NCI-H2171 (cell line): ENCODE measurements at regions not wholly inside any gene's neighbourhood (a gene's known extent, or its start where the extent isn't known, plus 50 kb on each side); places are given as distances from the start of the nearest gene placed in this dataset.

ENCODE experiments used
- DNase-seq: peaks from one replicate; lab custom pipeline; 2025; lab: John Stamatoyannopoulos, UW

DNA sequence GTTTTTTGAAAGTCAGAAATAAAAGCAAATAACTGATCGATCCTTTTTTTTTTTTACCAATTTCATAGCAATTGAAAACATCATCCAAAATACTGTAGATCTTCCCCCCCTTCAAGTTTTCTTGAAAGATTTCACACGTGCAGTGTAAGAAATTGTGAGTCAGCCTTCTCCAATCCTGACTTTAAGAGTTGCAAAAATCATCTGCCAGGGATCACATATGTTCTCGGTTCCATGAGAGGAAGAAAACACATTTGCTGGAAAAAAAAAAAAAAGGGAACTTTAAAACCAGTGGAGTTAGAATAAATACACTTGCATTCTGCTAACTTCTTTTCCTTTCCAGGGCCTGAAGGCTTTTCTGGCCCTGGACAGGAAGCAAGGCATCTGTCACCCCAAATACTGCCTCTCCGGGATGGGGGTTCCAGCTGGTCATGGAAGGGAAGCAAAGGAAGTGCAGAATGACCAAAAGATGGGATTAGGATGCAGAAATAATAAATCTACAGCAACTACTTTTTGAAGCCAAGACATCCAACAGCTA, 198.4 kb upstream of the KIAA1217 start:
- DNase-seq = no peak

DNA sequence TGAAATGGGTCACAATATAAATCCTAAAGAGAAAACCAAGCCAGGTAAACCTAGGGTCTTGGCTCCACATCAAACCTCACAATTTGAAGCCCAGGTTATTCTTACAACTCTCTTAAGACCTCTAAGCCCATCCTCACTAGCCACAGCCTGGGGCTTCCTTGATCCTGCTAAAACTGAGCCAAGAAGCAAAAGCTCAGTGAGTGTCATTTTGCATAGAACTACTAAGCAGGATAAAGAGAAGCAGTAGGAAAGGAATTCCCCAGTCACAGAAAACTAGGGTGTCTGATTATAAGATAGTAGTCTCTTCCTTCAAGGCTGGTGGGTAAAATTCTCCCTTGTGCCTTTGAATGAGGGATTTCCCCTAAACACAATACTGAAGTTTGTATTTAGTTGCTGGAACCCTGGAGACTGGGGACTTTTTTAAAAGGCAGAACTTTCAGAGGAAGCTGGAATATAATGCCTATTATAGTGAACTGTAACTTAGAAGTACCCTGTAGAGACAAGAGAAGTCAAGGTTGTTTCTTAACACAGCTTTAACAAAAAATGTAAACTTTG, 196.6 kb upstream of the KIAA1217 start:
- DNase-seq = no peak

DNA sequence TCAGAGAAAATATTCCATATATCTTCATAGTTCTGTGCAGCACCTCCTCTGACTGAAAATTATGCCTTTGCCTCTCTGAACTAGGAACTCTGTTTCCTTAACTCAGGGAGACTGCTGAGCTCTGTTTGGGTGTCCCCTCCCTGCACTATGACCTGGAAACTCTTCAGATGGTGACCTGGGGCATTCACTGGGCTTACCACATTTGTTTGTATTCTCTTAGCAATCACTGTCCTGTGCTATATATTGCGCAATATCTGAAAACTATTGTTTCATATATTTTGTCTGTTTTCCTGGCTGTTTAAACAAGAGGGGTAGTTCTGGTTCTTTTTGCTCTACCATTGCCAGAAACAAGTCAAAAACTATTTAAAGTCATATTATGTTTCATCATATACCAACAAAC, 181.8 kb upstream of the KIAA1217 start:
- DNase-seq = no peak

DNA sequence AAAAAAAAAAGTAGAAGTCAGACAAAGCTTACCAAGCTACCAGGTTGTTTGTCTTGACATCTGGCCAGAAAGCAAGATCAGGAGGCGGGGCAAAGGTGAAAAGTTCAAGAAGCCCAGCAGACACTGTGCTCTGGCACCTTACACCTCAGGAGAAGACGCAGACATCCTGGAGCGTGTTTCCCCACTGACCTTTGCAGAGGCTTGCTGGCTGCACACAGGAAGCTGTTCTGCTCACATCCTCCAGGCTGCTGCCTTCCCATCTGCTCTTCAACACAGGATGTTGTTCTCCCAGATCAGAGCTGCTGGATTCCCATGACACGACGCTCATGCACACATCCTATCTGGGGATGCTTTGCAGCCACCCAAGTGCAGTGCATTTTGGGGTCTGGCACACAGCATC, 174.4 kb upstream of the KIAA1217 start:
- peak; percentile 18 for DNase-seq

DNA sequence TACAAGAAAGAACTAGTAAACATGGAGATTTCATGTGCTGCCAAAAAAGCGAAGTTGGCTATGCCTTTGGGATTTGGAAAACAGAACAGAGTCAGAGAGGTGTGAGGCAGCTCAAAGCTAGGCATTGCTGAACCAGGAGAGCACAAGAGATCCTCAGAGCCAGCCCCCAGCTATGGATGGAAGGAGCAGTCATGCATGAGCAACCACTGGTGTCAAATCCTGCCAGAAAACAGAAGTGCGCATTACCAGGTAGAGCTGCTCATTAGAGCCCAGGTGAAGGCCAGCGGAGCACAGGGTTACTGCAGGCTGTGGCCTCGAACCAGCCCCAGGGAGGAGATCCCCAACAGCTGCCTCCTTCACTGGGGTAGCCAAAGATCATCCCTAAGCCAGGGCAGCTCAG, 173.2 kb upstream of the KIAA1217 start:
- no peak for DNase-seq

DNA sequence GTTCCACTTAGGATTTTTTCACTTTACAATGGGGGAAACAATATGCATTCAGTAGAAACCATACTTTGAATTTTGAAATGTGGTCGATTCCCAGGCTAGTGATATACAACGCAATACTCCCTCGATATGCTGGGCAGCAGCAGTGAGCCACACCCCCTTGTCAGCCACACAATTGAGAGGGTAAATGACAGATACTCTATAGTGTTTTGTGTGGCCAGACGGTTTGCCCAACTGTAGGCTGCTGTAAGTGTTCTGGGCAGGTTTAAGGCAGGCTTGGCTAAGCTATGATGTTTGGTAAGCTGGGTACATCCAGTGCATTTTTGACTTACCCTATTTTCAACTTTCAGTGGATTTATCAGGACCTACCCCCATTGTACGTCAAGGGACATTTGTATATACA, 169.6 kb upstream of the KIAA1217 start:
- no peak for DNase-seq

DNA sequence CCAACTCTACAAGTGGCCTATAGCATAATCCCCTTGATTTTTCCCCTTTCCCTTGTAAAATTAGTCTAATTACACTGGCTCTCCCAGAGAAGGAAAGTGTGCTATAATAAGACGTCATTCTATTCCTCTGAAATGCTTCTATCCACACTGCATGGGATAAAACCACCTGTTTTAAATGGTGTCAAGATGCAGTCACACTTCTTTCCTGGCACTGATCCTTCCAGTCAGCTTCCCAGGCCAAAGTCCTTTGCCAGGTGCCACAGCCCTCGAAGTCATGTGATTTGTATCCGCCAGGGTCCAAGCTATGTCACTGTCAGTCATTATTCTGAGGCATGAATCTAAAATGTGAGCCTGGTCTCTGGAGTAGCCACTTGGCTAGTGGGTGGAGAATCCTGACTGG, 169.0 kb upstream of the KIAA1217 start:
- no peak for DNase-seq

DNA sequence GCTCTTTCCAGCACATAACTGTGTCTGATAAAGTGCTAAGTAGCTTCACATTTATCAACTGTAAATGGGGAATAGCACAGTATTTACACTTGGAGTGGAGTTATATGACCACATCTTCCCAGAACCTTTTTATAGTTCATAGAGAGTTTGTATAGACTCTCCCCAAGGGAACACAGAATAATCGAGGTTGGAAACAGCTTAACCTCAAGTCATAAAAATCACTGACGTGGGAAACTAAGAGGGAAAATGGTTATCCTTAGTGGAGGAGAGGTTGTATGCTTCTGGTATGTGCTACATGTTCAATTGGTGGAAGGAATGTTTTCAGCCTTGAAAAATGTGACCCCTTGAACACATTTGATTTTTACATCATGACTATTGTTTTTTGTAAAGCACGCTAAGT, 167.9 kb upstream of the KIAA1217 start:
- DNase-seq = no peak

DNA sequence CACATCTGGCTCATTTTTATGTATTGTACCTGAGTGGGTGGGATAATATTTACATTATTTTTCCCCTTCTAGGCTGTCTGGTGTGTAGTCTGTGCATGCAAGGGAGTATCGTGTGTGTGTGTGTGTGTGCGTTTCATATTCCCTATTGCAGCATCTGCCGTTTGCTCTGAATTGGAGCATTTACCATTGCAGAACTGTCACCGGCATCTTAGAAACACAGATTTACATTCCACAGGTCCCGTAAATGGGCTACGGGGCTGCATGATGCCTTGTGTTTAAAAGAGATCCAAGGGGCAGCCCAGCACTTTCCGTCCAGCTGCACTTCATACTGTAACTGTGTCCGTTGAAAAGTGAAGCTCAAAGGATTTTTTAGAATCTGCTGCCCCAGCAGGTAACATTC, 167.1 kb upstream of the KIAA1217 start:
- no peak for DNase-seq

DNA sequence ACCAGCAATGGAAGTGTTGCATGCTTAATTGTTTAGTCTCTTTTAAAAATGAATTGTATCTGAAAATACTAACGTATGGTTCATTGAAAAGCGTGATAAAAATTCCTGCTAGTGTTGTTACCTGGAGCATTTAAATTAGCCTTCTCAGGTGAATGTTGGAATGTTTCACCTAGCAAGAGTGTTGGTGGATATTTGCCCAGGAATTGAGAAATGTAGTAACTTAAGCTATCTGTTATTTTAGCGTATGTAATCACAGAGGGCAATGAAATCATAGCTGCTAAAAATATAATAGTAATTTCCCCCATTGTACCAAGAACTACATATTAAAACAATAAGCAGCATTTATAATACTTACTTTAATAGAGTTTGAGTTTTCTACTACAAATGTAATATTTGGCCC, 166.1 kb upstream of the KIAA1217 start:
- DNase-seq = no peak

DNA sequence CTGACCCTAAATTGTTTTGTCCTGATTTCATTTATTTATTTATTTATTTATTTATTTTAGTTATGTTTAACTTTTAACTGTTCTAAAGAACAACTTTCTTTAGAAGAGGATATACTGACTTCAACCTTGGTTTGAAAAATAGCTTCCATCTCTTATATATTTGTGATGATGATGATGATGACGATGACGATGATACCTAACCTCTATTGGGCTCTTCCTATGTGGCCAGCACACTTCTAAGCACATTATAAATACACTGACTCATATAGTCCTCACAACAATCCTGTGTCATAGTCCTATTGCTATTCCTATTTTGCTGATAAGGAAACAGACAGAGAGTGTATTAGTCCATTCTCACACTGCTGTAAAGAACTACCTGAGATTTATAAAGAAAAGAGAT, 162.9 kb upstream of the KIAA1217 start:
- no peak for DNase-seq

DNA sequence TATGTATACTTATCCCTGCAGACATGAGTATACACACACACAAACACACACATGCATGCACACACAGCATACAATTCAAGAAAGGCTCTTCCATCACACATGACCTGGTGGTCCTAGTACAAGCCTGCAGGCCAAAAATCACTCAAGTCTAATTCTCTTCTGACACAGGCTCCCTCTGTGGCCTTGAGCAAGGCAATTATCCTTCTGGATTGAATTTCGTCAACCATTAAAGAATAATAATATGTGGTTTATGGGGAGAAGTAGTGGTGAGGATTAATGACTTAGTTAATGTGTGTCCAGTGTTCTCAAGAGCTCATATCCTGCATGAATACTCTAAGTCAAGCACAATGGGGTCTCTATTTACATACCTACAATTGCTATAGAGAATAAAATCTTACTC, 161.8 kb upstream of the KIAA1217 start:
- no peak for DNase-seq

DNA sequence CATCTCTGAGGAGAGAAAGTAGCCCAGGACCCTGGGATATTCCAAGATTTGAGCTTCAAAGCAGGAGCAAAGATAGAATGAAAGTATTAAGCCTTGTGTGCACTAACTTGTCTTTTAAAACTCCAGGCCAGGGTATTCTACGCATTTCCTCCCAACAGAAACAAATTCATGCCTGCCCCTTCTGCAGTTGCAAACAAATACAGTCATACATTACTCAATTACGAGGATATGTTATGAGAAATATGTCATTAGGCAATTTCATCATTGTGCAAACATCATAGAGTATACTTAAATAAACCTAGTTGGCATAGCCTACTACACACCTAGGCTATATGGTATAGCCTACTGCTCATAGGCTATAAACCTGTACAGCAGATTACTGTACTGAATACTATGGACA, 154.5 kb upstream of the KIAA1217 start:
- no peak for DNase-seq

DNA sequence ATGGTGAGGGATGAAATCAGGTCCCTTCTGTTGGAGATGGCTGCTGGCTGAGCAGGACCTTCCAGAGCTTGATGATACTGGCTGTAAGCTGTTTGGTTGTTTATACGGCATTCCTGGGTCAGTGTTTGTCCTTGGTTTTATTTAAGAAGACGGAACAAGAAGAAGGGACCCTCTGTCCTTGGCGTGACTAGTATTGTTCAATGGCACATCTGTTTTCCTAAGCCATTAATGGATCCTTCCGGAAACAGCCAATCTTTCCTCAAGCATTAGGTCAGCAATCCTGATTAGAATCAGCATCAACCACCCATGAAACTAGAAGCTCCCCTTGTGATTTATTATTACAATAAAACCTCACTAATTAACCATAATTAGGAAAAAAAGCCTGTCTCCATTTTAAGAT, 128.7 kb upstream of the KIAA1217 start:
- DNase-seq = no peak

DNA sequence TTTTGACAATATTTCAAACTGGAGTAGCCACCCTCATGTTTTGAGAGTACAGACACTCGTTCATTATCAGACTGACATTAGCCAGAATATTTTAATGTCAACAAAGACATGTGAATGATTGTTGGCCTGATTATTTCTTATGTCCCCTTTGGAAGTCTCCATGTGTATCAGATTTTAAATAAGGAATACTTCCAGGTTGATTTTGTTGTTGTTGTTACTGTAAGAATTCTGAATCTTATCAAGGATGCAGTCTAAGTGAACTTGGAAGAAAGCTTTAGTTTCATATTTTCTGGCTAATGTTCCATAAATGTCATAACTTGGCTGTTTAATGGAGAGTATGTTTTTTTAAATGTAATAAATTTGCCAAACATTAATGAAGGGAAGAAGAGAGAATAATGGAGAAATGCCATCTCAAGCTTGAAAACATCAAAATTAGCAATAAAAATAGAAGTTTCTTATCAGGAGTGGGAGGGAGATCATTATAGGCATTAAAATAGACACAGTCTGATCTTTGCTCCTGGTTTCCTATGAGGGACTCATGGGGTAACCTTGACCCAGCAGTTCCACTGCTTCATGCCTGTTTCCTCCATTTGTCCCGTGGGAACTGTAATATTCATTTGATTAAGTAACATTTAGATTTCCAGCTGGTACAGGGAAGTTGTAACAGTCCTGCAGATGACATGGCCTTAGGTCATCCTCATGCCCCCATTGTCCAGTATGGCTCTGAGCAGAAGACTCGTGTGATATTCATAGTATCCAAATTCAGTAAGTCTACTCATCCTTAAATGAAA, 122.4 kb upstream of the KIAA1217 start:
- no peak for DNase-seq

DNA sequence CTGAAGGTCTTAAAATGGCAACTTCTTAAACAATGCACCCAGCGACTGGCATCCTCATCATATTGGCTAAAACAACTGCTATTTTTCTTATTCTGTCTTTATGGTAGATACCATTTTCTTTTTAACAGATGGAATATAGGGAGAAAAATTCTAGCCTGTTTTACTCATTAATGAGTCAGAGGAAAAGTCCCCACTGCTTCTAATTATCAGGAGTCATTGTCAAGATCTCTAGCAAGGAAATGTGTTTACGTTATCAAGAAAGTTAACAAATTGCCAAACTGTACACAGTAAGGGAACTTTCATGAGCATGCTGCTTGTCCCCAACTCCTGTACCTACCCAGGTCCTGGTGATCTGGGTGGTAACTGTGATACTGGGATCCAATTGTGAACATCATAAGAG, 117.7 kb upstream of the KIAA1217 start:
- no peak for DNase-seq

DNA sequence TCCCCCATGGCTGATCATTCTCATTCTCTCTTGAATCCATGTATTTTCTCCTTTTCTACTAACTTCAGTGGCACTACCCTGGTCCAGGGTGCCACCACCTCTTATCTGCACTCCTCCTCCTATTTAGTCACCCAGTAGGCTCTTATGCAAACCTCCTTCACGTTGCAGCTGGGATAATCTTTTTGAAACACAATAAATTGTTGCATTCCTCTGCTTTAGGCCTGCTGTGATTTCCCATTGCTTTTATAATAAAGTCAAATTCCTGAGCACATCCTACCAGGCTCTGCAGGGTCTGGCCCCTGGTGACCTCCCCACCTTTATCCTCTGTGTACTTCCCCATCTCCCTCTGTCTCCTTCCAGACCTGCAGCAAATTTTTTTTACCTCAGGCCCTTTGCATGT, 112.7 kb upstream of the KIAA1217 start:
- DNase-seq = no peak

DNA sequence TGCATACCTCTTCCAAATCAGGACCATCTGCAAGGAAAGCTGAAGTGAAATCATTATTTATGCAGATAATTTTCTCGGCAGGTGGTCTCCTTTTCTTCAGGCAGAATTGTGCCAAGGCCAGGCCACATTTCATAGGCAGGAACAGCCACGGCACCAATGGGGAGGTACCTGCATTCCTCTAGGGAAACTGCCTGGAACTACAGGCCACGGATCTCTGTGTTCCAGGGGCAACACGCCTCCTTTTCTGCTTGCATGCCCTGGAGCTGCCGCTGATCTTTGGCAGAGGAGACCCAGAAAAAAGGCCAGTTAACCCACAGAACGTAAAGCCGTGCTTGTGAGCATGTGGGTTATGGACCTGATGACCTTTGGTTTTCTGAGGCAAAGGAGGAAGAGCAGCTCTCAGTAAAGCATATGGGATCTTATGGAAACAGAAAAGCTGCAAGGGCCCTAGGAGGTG, 111.2 kb upstream of the KIAA1217 start:
- peak; percentile 31 for DNase-seq

DNA sequence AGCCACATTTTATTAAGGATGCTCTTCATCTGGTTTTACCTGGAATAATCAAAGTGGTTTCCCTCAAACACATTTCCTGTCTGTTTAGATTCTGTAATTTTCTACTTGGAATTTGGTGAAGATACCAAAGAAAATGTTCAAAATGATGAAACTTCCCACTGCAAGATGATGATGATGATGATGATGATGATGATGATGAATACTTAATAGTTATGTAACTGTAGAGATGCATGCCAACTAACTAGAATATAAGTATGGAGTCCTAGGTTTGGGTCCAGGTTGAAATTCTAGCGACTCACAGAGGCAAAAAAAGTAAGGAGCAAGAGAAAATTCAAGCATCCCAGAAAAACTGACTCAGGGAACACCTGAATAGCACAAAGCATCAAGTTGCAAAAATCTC, 104.0 kb upstream of the KIAA1217 start:
- no peak for DNase-seq

DNA sequence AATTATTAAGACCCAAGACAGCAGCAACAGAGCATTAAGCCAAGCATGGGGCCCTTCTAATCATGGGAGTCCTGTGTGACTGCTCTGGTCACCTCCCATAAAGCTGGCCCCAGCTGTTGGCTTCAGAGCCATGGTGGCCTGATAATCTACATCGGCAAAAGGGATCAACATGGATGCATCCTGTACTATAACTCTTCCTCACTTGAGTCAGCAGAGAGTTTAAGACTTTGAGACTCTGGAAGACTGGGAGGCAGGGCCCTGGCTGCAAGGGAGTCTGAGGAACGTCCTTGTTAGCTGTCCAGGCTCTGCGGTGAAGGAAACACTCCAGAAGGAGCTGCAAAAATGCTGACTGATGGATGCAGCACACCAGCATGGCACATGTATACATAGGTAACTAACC, 95.0 kb upstream of the KIAA1217 start:
- no peak for DNase-seq

DNA sequence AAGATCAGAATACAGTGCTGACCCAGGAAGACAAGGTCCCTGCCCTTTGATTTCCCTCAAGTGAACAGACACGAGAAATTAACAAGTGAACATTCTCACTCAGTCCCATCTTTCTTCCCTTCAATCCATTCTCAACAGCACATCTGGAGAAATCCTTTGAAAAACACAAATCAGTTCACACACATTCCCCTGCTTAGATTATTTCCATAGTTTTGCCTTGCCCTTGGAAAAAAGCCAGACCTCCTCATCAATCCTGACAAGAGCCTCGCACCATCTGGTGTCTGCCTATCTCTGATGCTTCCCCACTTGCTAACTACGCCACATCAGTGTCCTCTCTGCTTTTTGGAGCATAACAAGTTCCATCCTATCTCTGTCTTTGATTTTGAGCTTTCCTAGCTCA, 94.4 kb upstream of the KIAA1217 start:
- DNase-seq = peak; percentile 77

DNA sequence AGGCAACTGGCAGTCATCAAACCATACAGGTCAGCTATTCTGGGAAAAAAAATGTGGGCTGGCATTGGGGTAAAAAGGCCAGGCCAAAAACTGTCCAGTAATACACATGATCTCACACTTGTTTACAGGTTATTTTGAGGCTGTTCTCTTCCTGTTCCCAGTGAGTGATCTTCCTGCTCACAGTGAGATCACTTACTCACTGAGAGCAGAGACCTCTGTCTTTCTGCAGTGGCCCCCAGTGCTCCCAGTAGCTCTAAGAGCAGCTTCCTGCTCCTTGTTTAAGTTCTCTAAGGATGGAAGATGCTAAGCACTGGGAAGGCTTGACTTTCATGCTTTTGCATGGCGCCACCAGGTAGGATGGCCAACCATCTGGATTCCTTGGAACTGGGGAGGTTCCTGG, 93.5 kb upstream of the KIAA1217 start:
- DNase-seq = no peak

DNA sequence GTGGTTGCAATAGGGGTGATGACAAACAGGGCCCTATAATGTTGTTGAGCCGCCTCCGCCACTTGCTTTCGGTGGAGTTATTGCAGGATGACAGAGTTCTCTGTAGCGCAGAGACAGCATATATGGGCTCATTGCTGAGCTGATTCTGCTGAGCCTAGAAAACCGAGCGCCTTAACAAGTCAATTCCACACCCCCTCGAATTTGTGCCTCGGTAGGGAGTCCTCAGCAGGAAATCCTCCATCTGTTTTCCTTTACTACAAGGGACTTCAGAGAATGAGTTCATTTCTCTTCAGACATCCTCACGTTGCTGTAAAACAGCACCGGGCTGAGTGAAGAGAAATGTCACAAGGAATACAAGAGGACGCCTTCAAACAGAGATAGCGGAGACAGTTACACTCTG, 90.7 kb upstream of the KIAA1217 start:
- DNase-seq = peak; percentile 33

DNA sequence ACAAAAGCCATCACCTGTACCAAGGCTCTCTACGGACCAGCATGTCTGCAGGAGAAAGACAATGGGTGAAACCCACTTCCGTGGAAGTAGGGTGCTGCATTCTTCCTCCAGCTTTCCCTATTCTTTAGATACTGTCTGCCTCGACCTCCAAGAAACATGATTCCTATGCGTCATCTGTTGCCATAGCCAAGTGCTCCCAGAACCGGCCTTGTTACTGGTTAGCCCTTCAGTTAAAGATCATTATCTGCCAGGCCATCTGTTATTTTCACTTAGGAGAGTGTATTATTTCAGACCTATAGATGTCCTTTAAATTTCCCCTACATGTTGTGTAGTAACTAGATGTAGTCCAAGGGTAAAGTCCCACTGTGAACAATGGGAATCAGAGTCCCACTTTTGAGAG, 89.0 kb upstream of the KIAA1217 start:
- DNase-seq = peak; percentile 56
